OCI-LY1 (cell line): ENCODE measurements at regions not wholly inside any gene's neighbourhood (a gene's known extent, or its start where the extent isn't known, plus 50 kb on each side); places are given as distances from the start of the nearest gene placed in this dataset.

Experiments used
- EZH2 ChIP-seq: fragments of 200-600 bp; sonication (generic), shearing (Covaris generic); IDR thresholded peaks from 2 replicates; pipeline ENCODE4 v1.8.0; 2017; ENCODE audit warnings: borderline replicate concordance, mixed run types, mild to moderate bottlenecking, antibody characterized with exemption, low read length, moderate library complexity, mixed read lengths
- TF ChIP-seq, protein P1 (sequence below): fragments of 200-600 bp; sonication (generic), shearing (Covaris generic); IDR thresholded peaks from 2 replicates; pipeline ENCODE4 v1.5.1; 2017; ENCODE audit warnings: mild to moderate bottlenecking, antibody characterized with exemption, low read length, moderate library complexity, mixed read lengths

DNA sequence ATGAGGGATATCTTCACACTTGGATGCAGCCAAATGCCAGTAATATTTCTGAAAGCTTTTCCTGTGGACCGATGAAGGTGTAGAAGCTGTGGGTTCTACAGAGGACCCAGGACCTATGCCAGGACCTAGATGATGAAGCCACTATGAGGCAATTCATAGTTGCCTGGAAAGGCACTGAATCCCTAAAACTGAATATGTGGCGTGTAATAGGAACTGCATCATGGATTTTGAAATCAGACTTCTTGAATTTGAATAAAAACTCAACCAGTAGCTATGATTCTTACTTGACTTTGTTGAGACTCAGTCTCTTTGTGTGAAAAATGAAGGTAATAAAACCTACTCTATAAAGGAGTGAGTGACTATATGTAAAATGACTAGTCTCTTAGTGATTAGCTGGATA, 89.9 kb upstream of the SGK1 start:
- TF ChIP-seq EZH2, result no peak
- TF ChIP-seq, protein P1, sequence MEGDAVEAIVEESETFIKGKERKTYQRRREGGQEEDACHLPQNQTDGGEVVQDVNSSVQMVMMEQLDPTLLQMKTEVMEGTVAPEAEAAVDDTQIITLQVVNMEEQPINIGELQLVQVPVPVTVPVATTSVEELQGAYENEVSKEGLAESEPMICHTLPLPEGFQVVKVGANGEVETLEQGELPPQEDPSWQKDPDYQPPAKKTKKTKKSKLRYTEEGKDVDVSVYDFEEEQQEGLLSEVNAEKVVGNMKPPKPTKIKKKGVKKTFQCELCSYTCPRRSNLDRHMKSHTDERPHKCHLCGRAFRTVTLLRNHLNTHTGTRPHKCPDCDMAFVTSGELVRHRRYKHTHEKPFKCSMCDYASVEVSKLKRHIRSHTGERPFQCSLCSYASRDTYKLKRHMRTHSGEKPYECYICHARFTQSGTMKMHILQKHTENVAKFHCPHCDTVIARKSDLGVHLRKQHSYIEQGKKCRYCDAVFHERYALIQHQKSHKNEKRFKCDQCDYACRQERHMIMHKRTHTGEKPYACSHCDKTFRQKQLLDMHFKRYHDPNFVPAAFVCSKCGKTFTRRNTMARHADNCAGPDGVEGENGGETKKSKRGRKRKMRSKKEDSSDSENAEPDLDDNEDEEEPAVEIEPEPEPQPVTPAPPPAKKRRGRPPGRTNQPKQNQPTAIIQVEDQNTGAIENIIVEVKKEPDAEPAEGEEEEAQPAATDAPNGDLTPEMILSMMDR, result no peak
